Progenitor cell of endocrine pancreas (in vitro differentiated cells): ENCODE measurements at regions not wholly inside any gene's neighbourhood (a gene's known extent, or its start where the extent isn't known, plus 50 kb on each side); places are given as distances from the start of the nearest gene placed in this dataset.
"Not testable (repeated sequence)": the region's sequence is repeated elsewhere in the genome, so short reads cannot be mapped to it uniquely, and the experiment has no call there.

ENCODE experiments used
- DNase-seq: peaks from one replicate; pipeline ENCODE4 v3.0.0; 2021; ENCODE audit warnings: low spot score; ENCODE audit not compliant: unreplicated experiment
- H3K27ac Mint-ChIP-seq: 2 replicates; pipeline ENCODE4 v1.8.0; 2021; ENCODE audit warnings: mild to moderate bottlenecking, moderate library complexity, mixed read lengths
- H3K27me3 Mint-ChIP-seq: 2 replicates; pipeline ENCODE4 v1.8.0; 2021; ENCODE audit warnings: mixed read lengths
- H3K36me3 Mint-ChIP-seq: 2 replicates; pipeline ENCODE4 v1.8.0; 2022; ENCODE audit warnings: mixed read lengths; ENCODE audit not compliant: insufficient read depth
- H3K4me1 Mint-ChIP-seq: 2 replicates; pipeline ENCODE4 v1.8.0; 2021; ENCODE audit warnings: low read depth, mixed read lengths
- H3K4me3 Mint-ChIP-seq: 2 replicates; pipeline ENCODE4 v1.8.0; 2021; ENCODE audit warnings: low read depth, mild to moderate bottlenecking, moderate library complexity, mixed read lengths
- H3K9me3 Mint-ChIP-seq: 2 replicates; pipeline ENCODE4 v1.8.0; 2021; ENCODE audit warnings: low read depth, mixed read lengths
- TF ChIP-seq, protein P1 (sequence below): fragments of 200-600 bp; sonication (generic); IDR thresholded peaks from one replicate; pipeline ENCODE4 v1.5.0; 2021; ENCODE audit warnings: antibody characterized with exemption, mild to moderate bottlenecking; ENCODE audit not compliant: unreplicated experiment

DNA sequence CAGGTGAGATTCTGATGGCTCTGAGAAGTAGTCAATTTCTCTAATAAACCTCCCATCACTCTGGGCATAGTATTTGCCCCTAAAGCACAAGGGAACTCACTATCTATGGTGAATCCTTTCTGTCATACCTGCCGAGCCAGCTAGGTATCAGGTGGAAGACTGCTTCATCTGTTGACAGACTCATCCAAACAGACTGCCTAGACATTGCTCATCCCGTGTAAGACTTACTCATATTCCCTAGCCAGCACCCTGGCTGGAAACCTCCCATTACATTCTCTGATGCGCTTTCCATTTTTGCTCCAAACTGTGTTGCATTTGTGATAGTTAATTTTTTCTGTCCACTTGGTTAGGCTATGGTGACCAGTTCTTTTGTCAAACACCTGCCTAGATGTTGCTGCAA is 595.9 kb downstream of the DNAH5 start:
- no peak overlapping the region for H3K27ac Mint-ChIP-seq
- H3K4me3 Mint-ChIP-seq = no peak overlapping the region
- peaks cover 2% of the 10 kb centered on the region for H3K4me1 Mint-ChIP-seq
- no peaks in the 10 kb centered on the region for H3K27me3 Mint-ChIP-seq
- DNase-seq = no peak
- TF ChIP-seq, protein P1, sequence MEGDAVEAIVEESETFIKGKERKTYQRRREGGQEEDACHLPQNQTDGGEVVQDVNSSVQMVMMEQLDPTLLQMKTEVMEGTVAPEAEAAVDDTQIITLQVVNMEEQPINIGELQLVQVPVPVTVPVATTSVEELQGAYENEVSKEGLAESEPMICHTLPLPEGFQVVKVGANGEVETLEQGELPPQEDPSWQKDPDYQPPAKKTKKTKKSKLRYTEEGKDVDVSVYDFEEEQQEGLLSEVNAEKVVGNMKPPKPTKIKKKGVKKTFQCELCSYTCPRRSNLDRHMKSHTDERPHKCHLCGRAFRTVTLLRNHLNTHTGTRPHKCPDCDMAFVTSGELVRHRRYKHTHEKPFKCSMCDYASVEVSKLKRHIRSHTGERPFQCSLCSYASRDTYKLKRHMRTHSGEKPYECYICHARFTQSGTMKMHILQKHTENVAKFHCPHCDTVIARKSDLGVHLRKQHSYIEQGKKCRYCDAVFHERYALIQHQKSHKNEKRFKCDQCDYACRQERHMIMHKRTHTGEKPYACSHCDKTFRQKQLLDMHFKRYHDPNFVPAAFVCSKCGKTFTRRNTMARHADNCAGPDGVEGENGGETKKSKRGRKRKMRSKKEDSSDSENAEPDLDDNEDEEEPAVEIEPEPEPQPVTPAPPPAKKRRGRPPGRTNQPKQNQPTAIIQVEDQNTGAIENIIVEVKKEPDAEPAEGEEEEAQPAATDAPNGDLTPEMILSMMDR = no peak
- H3K9me3 Mint-ChIP-seq = no peaks in the 10 kb centered on the region
- H3K36me3 Mint-ChIP-seq = no peaks in the 10 kb centered on the region

DNA sequence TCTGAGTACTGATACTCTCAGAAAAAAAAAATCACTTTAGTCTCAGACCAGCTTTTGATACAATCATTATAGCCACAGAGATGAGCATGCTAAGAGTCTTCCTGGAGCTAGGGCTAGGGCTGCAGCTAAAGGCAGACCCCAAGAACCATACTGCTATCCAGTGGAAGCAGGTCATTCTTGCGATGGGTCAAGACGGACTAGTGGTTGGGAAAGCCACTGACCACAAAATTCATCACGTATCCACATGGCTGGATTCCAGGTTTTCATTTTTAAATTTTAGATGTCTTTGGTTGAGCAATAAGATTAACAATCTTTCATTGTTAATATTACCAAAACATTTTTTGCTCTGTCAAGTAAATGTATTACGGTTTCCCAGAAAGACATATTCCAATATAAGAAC is 598.1 kb downstream of the DNAH5 start:
- Mint-ChIP-seq H3K9me3 (peaks cover 7% of the 10 kb centered on the region), H3K4me1 (peaks cover 2% of the 10 kb centered on the region), H3K4me3 (no peak overlapping the region), H3K36me3 (no peaks in the 10 kb centered on the region), H3K27ac (no peak overlapping the region), H3K27me3 (no peaks in the 10 kb centered on the region)
- no peak for DNase-seq
- TF ChIP-seq, protein P1 = no peak

DNA sequence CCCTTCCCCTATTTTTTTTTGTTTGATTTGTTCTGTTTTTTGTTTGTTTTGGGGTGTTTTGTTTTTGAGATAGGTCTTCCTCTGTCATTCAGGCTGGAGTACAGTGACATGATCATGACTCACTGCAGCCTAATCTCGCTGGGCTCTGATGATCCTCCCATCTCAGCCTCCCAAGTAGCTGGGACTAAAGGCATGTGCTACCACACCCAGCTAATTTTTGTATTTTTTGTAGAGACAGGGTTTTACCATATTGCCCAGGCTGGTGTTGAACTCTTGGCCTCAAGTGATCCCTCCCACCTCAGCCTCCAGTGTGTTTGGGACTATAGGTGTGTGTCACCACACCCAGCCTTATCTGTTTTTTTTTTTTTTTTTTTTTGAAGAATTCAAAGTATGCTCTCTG is 605.4 kb downstream of the DNAH5 start:
- Mint-ChIP-seq H3K27me3 (no peaks in the 10 kb centered on the region), H3K27ac (no peak overlapping the region), H3K36me3 (no peaks in the 10 kb centered on the region), H3K4me3 (no peak overlapping the region), H3K4me1 (no peaks in the 10 kb centered on the region), H3K9me3 (peaks cover 33% of the 10 kb centered on the region)
- no peak for DNase-seq
- TF ChIP-seq, protein P1 = no peak

DNA sequence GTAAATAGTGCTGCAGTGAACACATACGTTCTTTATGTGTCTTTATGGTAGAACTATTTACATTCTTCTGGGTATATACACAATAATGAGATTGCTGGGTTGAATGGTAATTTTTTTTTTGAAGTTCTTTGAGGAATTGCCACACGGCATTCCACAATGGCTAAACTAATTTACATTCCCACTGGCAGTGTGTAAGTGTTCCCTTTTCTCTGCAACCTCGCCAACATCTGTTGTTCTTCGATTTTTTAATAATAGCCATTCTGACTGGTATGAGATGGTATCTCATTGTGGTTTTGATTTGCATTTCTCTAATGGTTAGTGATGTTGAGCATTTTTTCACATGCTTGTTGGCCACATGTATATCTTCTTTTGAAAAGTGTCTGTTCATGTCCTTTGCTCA is 609.5 kb downstream of the DNAH5 start:
- peaks cover 19% of the 10 kb centered on the region for H3K9me3 Mint-ChIP-seq
- H3K4me3 Mint-ChIP-seq, DNase-seq, H3K27ac Mint-ChIP-seq, H3K27me3 Mint-ChIP-seq, H3K4me1 Mint-ChIP-seq, H3K36me3 Mint-ChIP-seq: not testable (repeated sequence)

DNA sequence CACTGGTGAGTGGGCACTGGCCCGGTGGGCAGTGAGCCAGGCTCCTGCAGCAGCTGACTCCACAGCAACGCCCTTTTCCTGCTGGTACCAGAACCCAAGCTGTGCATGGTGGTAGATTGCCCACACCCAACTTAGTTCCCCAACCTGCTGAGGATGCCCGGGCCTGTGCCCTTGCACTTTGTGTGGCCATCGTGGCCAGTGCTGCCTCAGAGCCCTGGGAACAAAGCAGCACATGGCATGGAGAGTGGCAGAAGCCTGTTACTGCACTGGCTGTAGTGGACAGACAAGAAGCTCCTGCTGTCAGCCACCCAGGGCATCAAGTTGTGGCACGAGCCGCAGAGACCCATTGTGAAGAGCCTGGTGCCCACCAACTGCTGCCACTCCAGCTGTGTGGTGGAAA is 612.9 kb downstream of the DNAH5 start:
- H3K27ac Mint-ChIP-seq = no peak overlapping the region
- peaks cover 14% of the 10 kb centered on the region for H3K9me3 Mint-ChIP-seq
- TF ChIP-seq, protein P1 = no peak
- H3K36me3 Mint-ChIP-seq = no peaks in the 10 kb centered on the region
- peaks cover 4% of the 10 kb centered on the region for H3K4me1 Mint-ChIP-seq
- no peak overlapping the region for H3K4me3 Mint-ChIP-seq
- no peaks in the 10 kb centered on the region for H3K27me3 Mint-ChIP-seq
- DNase-seq = no peak

DNA sequence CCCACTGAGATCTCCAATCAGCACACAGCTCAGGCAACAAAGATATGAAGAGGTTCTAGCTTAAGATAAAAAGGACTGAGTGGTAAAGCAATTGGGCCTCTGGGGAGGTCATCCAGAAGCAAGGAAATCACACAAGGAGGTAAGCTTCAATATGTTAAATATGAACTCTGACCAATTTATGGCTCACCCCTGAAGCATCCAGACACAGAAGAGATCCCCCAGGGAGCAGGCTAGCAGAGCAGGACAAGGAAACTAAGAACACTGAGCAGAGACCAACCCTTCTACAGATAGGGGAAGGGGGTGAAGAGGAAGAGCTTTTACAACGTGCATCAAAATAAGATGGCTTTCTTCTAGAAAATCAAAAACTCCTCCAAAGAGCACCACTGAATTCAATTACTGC is 616.2 kb downstream of the DNAH5 start:
- no peak overlapping the region for H3K4me3 Mint-ChIP-seq
- H3K9me3 Mint-ChIP-seq = peaks cover 5% of the 10 kb centered on the region
- TF ChIP-seq, protein P1 = no peak
- H3K36me3 Mint-ChIP-seq = no peaks in the 10 kb centered on the region
- no peak for DNase-seq
- peaks cover 2% of the 10 kb centered on the region for H3K4me1 Mint-ChIP-seq
- no peak overlapping the region for H3K27ac Mint-ChIP-seq
- H3K27me3 Mint-ChIP-seq = no peaks in the 10 kb centered on the region
